Stimulated activated CD8-positive, alpha-beta memory T cell treated with anti-CD3 and anti-CD28 coated beads, Interleukin-7, amount 100 ng/mL, for 24 hours (primary cell): ENCODE measurements at regions not wholly inside any gene's neighbourhood (a gene's known extent, or its start where the extent isn't known, plus 50 kb on each side); places are given as distances from the start of the nearest gene placed in this dataset.
"Not testable (repeated sequence)": the region's sequence is repeated elsewhere in the genome, so short reads cannot be mapped to it uniquely, and the experiment has no call there.

Experiments used
- DNase-seq: peaks from one replicate; pipeline ENCODE4 v3.0.0-alpha.2; 2020; ENCODE audit warnings: low read depth

DNA sequence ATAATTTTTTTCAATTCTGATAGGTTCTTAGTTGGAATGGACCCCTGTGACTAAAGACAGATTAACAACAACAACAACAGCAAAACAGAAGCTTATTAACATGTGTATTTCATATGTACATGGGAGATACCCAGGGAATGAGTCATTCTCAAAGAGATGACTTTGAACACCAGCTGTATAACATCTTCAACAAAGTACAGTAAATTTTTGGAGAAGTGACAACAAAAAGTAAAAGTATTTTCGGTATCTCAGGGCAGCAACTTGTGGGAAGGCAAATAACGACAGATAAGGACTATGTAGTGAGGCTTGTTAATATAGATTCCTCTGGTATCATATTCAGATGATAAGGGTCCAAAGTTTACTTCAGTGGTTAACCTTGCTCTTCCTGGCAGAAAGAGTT is 573.4 kb upstream of the RAG2 start:
- DNase-seq, result no peak

DNA sequence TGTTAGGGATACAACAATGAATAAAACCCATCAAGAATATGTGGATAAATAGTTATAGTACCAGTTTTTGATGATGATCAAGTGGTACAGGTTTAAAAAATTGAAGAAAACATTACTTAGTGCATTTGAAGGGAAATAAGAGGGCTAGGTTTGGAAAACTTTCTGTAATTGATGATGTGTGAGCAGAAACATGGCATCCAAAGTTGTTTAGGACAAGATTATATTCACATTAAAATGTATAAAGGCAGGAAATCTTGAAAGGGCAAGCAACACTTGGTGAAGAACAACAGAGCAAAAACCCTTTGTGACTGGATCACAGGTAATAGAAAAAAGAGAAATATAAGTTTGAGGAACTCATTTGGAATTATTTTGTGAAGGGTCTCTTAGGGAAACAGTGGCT is 572.3 kb upstream of the RAG2 start:
- DNase-seq, result no peak

DNA sequence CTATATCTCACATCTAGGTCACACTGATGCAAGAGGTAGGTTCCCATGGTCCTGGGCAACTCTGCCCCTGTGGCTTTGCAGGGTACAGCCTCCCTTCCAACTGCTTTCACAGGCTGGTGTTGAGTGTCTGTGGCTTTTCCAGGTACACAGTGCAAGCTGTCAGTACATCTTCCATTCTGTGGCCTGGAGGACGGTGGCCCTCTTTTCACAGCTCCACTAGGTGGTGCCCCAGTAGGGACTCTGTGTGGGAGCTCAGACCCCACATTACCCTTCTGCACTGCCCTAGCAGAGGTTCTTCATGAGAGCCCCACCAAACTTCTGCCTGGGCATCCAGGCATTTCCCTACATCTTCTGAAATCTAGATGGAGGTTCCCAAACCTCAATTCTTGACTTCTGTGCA is 547.4 kb upstream of the RAG2 start:
- DNase-seq, result not testable (repeated sequence)

DNA sequence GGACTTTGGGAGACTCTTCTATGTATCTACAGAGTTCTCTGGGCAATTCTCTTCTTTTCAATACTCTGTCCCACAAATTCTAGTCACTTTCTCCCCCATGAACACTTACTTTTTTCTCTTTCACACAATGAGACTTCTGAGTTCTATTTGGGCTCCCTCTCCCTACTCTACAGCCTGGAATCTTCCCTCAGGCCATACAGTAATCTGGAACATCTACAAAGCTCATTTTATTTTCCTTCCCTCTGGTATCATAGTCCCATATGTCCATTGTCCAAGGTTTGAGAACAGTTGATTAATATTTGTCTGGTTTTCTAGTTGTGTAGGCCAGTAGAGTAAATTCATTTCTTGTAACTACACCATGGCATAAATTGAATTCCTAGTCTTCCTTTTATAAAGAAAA is 544.6 kb upstream of the RAG2 start:
- no peak for DNase-seq

DNA sequence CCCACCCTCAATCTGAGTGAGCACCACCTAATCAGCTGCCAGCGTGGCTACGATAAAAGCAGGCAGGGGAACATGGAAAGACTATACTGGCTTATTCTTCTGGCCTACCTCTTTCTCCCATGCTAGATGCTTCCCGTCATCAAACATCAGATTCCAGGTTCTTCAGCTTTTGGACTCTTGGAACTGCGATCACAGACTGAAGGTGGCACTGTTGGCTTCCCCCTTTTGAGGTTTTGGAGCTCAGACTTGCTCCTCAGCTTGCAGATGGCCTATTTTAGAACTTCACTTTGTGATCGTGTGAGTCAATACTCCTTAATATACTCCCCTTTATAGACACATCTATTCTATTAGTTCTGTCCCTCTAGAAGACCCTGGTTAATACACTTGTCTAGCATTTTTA is 543.7 kb upstream of the RAG2 start:
- no peak for DNase-seq

DNA sequence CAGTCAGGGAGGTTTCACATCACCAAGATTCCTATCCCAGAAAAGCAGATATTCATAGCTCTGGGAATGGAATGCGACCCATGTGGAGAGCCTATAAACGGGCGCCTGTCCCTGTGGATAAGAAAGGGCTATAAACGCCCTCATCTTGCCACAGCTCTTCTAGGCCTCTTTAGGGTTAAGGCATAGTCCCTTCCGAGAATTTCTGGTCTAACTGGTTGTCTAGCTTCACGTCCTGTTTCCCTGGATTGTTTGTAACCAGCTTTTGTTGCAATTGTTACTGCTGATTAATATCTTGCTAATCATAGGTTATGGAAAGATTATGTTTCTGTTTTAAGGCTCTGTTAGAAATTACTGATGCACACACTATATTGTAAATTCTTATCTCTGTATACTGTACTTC is 537.6 kb upstream of the RAG2 start:
- not testable (repeated sequence) for DNase-seq

DNA sequence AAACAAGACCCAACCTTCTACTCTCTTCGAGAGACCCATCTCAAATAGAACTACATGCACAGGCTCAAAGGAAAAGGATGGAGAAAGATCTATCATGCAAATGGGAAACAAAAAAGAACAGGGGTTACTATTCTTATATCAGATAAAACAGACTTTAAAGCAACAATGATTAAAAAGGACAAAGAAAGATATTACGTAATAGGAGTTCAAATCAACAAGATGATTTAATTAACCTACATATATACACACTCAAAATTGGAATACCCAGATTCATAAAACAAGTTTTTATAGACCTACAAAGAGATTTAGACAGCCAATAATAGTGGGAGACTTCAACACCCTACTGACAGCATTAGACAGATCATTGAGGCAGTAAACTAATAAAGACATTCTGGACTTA is 536.6 kb upstream of the RAG2 start:
- DNase-seq, result no peak

DNA sequence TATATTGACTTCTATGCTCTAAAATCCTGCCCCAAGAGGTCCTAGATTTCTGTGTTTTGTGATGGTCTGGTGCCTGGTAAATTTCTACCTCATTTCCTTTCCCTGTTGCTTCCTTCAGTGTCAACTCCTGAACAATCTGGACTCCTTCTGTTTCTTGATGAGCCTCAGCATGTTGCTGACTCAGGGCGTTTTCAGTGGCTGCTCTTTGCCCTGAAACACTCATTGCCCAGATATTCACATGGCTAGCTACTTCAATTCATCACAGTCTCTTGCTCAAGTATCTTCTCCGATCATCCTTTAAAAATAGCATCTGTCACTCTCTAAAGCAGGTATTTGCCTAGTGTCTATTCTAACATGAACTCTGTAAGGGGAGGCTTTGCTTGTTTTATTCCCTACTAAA is 526.3 kb upstream of the RAG2 start:
- no peak for DNase-seq

DNA sequence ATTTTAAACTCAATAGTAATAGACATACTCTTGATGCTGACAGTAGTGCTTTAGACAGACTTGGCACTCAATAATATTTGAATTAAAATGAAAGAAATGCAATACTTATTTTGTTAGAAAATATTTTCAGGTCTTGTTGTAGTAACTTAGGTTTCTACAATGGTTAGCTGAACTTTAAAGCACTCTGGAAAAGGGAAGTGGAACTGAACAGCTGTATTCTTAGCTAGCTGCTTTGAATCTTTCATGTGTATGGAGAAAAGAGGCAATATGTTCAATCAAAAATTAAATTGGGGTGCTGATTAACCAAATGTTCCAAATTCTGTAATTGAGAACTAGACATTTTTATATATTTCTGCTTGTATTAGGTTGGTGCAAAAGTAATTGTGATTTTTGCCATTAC is 517.9 kb upstream of the RAG2 start:
- DNase-seq, result no peak

DNA sequence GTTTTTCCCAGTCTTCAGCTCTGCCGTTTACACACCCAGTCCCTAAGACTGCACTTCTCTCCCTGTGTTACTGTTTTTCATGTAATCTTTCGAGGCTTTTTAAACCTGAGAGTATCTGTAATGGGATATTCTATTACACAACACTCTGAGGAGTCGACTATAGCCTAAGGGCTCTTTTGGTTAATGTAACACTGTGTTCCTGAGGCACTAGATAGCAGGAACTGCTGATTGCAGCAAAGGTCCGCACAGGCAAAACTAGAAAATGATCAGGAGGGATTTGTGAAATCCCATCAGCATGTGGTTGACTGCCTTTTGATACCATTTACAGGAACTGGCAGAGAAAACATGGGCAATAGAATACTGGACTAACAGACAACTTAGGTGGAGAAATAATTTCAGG is 512.3 kb upstream of the RAG2 start:
- no peak for DNase-seq

DNA sequence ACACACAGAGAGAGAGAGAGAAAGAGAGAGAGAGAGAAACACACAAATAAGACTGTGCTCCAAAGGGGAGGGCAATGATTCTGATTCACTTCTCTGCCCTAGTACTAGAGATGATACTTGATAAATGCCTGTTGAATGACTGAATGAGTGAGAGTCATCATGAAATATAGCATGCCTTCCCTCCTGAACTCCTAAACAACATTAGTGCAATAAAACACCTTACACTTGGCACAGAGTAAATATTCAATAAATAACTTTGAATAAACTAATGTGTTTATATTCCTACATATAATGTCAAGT is 511.2 kb upstream of the RAG2 start:
- DNase-seq, result no peak

DNA sequence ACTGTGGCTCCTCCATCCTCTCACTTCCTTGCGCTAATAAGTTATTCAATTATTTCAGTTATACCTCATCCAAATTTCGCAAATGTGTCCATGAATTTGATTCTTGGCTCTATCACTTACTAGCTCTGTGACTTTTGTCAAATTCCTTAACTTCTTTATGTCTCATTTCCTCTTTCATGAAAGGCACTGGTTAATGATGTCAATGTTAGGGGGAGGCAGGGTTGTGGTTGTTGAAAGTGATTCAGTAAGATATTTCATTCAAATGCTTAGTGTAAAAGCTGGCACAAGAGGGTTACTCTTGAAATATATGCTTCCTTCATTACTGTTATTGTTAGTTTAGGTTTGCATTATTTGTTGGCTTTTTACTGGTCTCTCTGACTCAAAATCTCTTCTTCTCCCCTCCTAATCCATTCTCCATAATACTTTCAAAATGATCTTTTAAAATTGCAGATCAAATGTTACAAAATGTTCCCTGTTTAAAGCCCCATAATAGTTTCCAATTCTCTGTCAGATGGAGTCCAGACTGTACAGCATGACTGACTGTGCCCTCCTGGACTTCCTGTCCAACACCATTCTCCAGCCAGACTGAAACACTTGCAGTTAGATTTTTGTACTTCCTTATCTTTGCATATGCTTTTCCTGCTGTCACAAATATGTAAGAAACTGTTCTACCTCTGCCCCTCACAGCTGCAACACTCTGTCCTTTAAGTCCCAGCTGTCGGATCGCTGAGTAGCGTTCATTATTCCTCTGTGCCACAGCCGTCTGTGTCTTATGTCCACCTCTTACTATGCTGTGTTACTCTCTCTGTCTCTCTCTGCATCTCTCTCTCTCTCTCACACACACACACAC is 510.6 kb upstream of the RAG2 start:
- DNase-seq, result no peak

DNA sequence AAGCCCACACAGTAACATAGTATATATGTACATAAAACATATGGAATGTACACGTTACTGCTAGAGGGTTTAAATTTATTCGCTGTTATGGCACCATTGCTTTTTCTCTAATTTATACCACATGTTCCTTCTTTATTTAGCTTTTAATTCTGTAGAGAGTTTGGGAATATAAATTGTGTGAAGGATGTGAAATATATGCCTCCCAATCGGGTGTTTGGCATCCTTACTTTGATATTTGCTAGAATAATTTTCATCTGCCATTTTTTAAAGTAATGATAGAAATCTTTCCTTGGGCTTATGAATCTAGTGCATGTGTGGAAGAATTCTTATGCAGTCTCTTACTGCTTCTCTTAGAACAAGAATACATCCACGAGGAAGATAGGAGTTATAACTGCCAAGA is 509.8 kb upstream of the RAG2 start:
- DNase-seq, result no peak

DNA sequence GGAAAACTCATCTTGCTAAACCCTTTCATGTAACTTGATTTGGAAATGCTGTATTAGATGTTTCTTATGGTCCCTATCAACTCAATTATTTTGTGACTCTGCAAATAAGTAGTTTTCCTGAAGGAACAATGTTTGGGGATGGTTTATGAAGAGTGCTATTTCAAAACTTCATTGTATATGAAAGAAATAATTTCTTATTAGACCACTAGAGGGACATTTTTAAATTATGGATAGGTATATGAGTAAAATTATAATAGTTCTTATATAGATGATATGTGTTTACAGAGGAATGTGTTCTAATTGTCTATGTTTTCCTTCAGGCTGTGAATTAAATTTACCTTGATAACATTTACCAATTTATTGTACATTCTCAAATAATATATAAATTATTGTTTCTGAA is 509.4 kb upstream of the RAG2 start:
- DNase-seq, result no peak

DNA sequence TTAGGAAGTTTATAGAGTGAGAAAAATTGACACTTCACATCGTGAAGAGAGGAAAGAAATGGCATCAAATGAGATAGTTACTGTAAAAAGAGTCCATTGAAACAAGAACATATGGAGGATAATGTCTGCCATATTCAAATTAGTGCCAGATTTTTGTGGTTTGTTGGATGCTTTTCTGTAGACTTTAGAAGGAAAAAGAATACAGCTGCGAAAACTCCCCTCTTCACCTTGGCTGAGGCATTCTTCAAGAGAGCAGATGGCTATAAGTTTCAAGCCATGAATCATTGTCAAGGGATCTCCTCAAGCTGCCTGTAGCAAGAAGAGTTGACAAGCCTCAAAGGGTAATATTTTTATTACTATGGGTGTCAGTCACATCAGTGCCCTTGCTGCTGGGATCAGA is 507.4 kb upstream of the RAG2 start:
- no peak for DNase-seq

DNA sequence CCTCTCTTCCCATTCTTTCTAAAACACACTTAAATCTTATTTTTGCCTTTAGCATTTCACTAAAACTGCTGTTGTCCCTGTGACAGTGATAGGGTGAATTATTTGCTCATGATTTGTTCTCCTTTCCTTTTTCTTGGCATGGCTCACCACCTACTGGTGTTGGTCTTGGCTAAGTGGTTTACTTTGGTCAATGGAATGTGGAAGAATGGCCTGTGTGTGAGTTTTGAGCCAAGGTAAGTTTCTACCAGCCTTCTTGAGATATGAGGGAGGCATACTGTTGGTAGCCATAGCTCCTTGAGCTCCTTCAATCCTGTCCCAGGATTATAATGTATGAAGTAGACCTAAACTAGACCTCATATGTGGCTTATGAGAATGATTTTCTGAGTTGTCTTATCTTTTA is 506.3 kb upstream of the RAG2 start:
- DNase-seq, result no peak

DNA sequence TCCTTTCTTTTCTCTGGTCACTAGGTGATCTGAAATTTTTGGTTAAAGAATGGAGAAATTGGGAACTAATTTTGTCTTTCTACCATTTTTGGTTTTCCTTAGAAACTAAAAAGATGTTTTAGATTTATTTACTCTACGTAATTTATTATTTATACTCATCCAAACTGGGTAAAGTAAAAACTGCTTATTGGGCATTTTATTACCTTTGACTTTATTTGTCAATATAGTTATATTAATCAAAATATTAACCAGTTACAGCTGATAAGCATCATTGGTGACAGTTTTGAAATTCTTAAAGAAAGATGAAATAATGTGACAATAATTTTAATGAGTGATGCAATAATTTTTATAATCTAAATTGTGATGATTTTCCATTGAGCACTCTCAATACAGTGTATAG is 502.0 kb upstream of the RAG2 start:
- no peak for DNase-seq

DNA sequence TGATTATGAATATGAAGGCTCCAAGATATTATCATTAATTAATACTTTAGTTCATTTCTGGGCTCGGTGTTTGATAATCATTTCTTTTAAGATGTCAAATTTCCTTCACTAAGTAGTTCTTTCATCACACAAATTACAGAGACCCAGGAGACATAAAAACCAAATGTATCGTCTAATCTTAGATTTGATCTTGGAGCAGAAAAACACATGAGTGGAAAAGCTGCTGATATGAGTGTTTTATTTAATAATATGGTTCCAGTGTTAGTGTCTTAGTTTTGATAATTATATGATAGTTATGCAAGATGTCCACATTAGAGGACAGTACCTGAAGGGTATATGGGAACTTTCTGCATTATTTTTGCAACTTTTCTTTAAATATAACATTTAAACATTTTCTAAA is 494.5 kb upstream of the RAG2 start:
- DNase-seq, result no peak

DNA sequence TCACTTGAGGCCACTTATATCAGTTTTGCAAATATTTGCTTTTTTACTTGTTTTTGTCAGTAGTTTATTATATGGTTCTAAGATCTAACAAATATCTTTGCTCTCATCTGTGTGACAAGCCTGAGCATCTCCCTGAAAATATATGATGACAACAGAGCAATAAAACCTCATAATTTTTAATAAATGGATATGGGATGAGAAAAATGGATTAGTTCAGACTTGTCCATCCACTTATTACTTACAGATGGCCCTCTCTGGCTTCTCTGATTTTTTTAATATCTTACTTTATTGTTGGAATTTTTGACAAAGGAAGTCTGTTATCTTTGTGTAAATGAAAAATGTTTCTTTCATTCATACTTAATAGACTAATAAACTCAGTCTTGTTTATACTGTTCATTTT is 491.4 kb upstream of the RAG2 start:
- DNase-seq, result no peak

DNA sequence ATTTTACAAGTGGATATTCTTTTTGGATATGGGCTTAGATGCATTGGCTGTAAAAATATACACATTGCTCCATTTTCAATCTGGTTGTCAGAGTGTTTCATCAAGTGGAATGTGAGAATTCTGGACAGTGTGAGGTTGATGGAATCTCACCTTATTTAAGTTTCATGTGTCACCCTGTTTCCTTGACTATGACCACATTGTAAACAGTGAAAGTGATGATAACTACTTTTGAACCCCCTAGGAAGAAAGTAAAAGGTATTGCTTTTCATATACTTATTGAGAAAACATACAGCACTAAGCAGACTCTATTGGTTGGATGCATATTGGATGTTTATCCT is 490.5 kb upstream of the RAG2 start:
- no peak for DNase-seq

DNA sequence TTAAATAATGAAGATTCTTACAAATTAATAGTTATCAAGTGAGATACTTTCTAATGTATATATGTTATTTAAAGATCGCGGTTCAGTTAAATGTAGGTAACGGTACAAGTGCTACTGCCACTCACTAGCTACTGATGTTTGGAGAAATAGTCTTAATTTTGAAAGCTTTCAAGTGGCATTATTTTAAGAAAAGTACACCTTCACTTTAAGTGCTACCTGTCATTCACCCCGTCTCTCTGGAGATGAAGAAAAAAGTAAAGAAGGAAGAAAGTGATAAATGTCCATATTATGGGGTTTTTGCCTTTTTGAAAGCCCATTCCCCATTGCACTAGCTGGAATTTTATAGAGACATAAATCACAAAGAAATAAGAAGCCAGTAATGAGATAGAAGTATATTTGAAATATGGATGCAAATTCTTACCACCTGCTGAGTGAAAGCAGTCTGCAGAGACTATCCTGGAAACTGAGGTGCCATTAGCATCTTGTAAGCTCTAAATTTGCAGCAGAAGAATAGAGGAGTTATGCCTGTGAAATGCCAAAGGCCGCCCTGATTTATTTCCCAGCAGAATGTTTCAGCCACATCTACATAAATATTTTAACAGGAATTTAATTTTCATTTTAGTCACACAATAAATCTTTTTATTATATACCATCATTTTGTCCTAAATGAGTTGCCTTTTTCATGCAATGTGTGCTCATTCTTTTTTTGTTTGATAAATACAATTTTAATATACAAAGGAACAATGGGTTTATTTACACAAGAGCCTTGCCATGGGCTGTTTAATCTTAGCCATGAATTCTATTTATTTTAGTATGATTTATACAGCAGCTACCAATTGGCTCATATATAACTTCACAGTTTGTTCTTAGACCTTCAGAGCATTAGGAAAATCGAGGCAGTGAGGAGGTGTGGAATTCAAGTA is 489.9 kb upstream of the RAG2 start:
- DNase-seq, result no peak

DNA sequence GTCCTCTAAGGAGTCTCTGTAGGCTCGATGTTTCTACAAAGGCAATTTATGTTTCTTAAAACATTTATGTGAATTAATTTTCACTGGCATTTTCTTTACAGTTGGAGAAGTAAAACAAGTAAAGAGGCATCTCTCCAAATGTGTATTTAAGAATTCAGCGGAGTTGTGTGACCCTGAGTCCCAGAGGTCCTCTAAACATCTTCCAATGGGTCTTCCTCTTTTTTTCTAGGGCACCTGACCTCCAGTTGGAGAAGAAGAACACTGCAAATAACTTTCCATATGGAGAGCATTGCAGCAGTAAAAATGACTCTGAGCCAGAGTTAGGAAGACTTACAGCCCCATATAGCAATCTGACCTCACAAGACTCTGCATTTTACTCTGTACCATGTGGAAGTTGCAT is 480.5 kb upstream of the RAG2 start:
- DNase-seq, result no peak

DNA sequence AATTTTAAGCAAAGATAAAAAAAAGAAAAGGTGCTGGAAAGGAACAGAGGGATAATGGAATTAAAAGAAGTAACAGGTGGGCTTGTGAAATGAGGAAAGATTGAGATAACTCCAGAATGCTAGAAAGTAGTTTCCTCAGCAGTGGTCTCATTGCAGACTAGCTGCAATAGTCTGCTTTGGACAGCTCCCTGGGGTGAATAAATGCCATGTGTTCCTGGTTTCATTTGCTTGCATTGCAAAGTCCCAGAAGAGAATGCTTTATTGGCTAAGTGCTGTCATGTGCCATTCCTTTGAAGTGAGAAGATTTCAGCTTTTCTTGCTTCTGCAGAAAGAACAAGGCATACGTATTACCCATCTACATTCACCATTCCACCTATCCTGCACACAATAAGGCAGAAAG is 478.8 kb upstream of the RAG2 start:
- DNase-seq, result no peak

DNA sequence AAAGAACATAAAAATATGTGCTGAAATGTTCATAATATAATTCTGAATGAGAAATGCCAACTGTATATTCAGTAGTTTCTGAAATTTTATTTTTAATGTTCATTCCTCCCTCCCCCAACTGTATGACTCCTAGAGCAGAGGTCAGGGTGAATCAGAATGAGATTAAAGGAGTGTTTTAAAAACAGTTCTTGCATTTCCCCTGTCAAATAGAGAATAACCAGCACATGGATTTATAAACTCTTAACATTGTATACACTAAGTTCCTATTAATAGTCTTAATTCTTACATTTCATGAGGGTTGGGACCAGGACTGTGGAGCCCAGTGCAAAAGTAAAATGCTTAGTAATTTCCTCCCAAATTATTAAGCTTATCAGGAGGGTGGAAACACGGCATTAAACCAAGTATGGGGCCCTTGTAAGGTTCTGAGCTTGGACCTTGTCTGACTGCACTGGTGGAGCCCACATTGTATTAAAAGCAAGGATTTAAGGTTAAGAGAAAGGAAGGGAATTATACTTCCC is 474.6 kb upstream of the RAG2 start:
- no peak for DNase-seq
